SJCRH30 (cell line): ENCODE measurements at regions not wholly inside any gene's neighbourhood (a gene's known extent, or its start where the extent isn't known, plus 50 kb on each side); places are given as distances from the start of the nearest gene placed in this dataset.

Experiments
- DNase-seq, 2 experiments: peaks; one replicate each; pipeline ENCODE4 v3.0.0-alpha.2; 2015 to 2020
- H3K27ac ChIP-seq: fragments of 250-450 bp; sonication (Bioruptor Pico); 2 replicates; pipeline ENCODE4 v1.5.1; 2020; ENCODE audit warnings: mild to moderate bottlenecking, moderate library complexity
- H3K27me3 ChIP-seq: fragments of 250-450 bp; sonication (Bioruptor Pico); 2 replicates; pipeline ENCODE4 v1.5.1; 2020; ENCODE audit warnings: mild to moderate bottlenecking, moderate library complexity
- H3K36me3 ChIP-seq: fragments of 250-450 bp; sonication (Bioruptor Pico); 2 replicates; pipeline ENCODE4 v1.5.1; 2020; ENCODE audit warnings: mild to moderate bottlenecking, moderate library complexity
- H3K4me1 ChIP-seq: fragments of 250-450 bp; sonication (Bioruptor Pico); 2 replicates; pipeline ENCODE4 v1.5.1; 2020; ENCODE audit warnings: mild to moderate bottlenecking, moderate library complexity
- H3K4me3 ChIP-seq: fragments of 250-450 bp; sonication (Bioruptor Pico); 2 replicates; pipeline ENCODE4 v1.5.1; 2020; ENCODE audit warnings: mild to moderate bottlenecking, moderate library complexity
- H3K9me3 ChIP-seq: fragments of 250-450 bp; sonication (Bioruptor Pico); replicated peaks from 2 replicates; pipeline ENCODE4 v1.5.1; 2020; ENCODE audit warnings: mild to moderate bottlenecking, moderate library complexity

DNA sequence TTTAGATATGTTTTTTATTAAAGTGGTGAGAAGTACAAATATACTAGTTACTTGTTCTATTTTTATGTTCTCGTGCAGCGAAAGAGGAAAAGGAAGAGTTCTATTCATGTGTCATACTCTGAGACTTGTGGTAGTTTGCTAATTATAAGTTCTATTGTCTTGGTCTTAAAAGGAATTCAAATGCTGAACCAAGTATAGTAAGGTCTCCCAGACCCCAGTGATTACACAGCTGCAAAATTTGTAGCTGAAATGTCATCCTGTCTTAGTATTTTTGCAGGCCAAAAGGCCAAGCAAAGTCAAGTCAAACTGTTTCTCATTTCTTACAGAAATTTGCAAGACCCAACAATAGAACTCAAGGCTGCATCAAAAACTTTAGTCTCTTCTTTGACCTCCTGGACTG lies 268.7 kb downstream of the CHRM3 start:
- Histone ChIP-seq H3K4me1 (no peaks in the 10 kb centered on the region), H3K9me3 (no peaks in the 10 kb centered on the region), H3K27ac (no peak overlapping the region), H3K4me3 (no peak overlapping the region), H3K36me3 (no peaks in the 10 kb centered on the region), H3K27me3 (no peaks in the 10 kb centered on the region)
- DNase-seq = no peak

DNA sequence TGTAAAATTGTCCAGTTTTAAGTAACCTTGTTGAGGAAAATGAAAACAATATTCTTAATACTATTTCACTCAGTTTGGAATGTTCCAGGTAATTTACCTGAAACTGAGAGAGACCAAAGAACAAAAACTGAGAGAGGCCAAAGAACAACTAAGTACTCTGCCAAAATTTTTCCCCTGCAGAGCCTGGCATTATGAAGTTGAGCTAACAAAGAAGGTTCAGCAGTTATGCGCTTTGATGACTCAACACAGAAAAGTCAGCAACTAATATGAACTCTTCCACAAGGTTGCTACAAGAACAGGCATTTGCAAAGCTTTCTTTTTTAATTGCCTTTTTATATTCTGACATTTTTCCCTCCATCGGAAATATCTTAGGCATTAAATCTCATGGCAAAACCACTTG lies 270.9 kb downstream of the CHRM3 start:
- H3K4me3 ChIP-seq = no peak overlapping the region
- H3K36me3 ChIP-seq = no peaks in the 10 kb centered on the region
- H3K27ac ChIP-seq = no peak overlapping the region
- no peaks in the 10 kb centered on the region for H3K27me3 ChIP-seq
- DNase-seq = no peak
- H3K4me1 ChIP-seq = no peaks in the 10 kb centered on the region
- no peaks in the 10 kb centered on the region for H3K9me3 ChIP-seq

DNA sequence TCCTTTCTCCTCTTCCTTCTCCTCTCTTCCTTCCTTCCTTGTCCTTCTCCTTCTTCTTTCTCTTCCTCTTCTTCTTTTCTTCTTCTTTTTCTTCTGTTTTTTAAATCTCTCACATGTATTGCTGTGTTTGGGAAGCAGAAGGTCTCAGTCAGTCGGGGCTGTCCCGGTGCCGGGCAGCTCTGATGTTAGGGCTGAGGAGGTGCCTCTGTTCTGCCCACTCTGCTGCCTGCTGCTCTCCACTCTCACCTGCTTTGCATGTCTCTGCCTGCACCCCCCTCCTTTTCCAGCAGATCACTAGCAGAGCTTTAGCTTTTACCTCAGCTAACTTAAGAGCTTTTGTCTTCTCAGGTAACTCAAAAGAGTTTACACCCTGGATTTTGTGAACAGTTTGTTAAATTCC lies 276.6 kb downstream of the CHRM3 start:
- Histone ChIP-seq H3K27me3 (no peaks in the 10 kb centered on the region), H3K36me3 (no peaks in the 10 kb centered on the region), H3K27ac (no peak overlapping the region), H3K4me3 (no peak overlapping the region), H3K4me1 (no peaks in the 10 kb centered on the region), H3K9me3 (no peaks in the 10 kb centered on the region)
- DNase-seq = no peak

DNA sequence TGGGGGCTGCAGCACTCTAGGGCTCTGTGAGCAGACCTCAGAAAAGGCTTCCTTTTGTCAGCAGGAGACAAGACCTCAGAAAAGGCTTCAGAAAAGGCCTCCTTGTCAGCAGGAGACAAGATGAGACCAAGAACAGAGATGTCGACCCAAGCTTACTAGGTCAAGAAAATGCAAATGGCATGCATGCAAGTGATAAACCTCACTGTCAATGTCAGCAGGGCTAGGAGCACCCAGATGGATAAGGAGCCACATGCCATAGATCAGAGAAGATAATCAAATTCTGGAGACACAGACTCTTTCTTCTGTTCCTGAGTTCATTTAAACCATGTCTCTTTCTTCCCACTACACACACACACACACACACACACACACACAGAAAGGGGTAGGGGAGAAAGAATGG lies 285.9 kb downstream of the CHRM3 start:
- Histone ChIP-seq H3K27me3 (no peaks in the 10 kb centered on the region), H3K4me3 (no peak overlapping the region), H3K27ac (no peak overlapping the region), H3K9me3 (no peaks in the 10 kb centered on the region), H3K36me3 (no peaks in the 10 kb centered on the region), H3K4me1 (no peaks in the 10 kb centered on the region)
- DNase-seq = no peak

DNA sequence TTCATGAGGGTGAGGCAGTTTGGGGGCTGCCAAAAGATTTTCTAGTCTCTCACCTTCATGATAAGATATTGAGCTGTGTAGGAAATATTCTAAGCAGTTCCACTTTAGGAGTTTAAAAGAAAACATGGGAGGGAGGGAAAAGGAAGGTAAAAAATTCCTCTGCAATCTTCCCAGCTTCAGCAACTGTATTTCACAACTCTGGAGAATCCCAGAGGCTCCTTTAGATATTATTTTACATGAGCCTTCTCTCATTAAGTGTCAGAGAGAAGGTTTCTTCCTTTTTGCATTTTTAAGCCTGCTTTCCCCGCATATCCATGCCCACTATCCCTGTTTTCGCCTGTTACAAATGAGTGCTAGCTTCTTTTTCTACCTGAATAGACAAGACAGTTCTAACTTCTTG lies 289.4 kb downstream of the CHRM3 start:
- H3K4me1 ChIP-seq = no peaks in the 10 kb centered on the region
- DNase-seq = no peak
- no peaks in the 10 kb centered on the region for H3K36me3 ChIP-seq
- no peak overlapping the region for H3K27ac ChIP-seq
- H3K4me3 ChIP-seq = no peak overlapping the region
- no peaks in the 10 kb centered on the region for H3K27me3 ChIP-seq
- no peaks in the 10 kb centered on the region for H3K9me3 ChIP-seq

DNA sequence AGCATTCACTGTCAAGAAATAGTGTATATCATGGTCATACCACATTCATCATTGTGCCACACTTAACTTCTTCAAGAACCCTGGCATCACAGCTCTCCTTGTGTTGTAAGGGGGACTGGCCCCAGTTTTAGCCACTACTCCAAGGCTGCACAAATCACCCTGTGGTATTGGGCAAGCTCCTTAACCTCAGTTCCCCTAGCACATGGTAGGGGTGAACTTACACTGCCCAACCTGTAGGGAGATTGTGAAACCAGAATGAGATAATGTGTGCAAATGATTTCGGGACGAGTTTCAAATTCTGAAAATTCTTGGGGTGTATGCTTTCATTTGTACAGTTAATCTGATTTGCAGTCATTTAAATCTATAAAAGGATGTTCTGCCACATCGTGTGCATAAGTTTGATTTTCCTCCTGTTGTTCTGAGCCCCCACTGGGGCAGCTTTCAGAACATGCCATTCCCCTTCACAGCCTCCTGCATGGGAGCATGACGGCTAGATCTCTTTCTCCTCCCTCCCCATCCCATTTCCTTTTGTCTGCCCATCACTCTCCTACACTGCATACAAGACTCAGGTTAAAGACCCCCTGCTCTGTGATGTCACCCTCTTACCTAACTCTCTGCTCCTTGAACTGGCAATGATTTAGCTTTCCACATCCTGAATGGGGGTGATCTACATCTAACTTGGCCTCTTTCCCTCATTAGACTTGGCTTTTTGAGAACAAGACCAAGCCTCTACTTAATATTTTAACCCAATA lies 290.3 kb downstream of the CHRM3 start:
- Histone ChIP-seq H3K9me3 (no peaks in the 10 kb centered on the region), H3K27me3 (no peaks in the 10 kb centered on the region), H3K36me3 (no peaks in the 10 kb centered on the region), H3K4me3 (no peak overlapping the region), H3K4me1 (no peaks in the 10 kb centered on the region), H3K27ac (no peak overlapping the region)
- no peak for DNase-seq

DNA sequence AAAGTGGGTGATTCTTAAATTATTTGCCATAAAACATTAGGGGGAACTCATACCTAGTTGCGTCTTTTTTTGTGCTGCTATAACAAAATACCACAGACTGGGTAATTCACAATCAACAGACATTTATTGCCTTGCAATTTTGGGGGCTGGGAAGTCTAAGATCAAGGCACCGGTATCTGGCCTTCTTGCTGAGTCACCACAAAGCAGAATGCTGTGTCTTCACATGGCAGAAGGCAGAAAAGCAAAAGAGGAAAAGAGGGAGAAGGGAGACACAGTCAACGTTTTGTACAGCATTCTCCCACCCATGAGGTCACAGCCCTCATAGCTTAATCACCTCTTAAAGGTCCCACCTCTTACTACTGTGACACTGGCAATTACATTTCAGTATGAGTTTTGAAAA lies 291.0 kb downstream of the CHRM3 start:
- H3K36me3 ChIP-seq = no peaks in the 10 kb centered on the region
- no peak overlapping the region for H3K27ac ChIP-seq
- no peaks in the 10 kb centered on the region for H3K4me1 ChIP-seq
- no peaks in the 10 kb centered on the region for H3K9me3 ChIP-seq
- DNase-seq = no peak
- H3K27me3 ChIP-seq = no peaks in the 10 kb centered on the region
- H3K4me3 ChIP-seq = no peak overlapping the region

DNA sequence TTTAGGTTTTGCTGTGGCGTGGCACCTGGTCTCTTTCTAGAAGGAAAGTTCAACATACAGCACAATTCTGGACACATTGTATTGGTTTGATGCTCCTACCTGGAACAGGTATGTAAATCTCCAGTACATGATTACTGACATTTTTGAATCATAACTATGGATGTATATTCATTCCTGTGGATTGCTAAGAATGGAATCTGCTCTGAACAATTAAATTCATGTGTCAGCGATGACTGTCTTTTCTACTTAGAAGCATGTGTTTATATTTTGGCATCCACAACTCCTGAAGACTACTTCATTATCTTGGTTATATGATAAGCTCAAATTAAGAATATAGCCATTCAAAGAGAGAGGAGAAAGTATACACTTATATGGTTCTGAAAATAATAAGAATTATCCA lies 291.8 kb downstream of the CHRM3 start:
- no peaks in the 10 kb centered on the region for H3K36me3 ChIP-seq
- DNase-seq = no peak
- no peaks in the 10 kb centered on the region for H3K4me1 ChIP-seq
- H3K27ac ChIP-seq = no peak overlapping the region
- no peaks in the 10 kb centered on the region for H3K9me3 ChIP-seq
- H3K4me3 ChIP-seq = no peak overlapping the region
- H3K27me3 ChIP-seq = no peaks in the 10 kb centered on the region

DNA sequence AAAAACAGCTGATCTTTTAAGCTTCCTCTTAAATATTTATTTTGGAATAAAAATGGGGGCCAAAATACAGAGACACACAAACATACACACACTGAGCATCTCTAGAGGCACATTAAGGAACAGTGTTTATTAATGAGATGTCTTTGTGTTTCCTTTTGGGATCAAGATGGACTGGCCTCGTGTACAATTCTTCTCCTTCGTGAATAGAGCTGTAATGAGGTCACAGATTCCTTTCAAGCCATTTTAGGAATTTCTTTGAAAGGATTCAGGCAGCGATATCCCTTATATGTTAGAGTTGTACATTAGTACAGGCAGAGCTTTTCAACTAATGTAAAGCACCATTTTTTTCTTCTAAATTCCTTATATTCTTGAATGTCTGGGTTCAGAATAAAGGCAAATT lies 295.7 kb downstream of the CHRM3 start:
- Histone ChIP-seq H3K36me3 (no peaks in the 10 kb centered on the region), H3K27ac (no peak overlapping the region), H3K9me3 (no peaks in the 10 kb centered on the region), H3K4me1 (no peaks in the 10 kb centered on the region), H3K27me3 (no peaks in the 10 kb centered on the region), H3K4me3 (no peak overlapping the region)
- DNase-seq = no peak

DNA sequence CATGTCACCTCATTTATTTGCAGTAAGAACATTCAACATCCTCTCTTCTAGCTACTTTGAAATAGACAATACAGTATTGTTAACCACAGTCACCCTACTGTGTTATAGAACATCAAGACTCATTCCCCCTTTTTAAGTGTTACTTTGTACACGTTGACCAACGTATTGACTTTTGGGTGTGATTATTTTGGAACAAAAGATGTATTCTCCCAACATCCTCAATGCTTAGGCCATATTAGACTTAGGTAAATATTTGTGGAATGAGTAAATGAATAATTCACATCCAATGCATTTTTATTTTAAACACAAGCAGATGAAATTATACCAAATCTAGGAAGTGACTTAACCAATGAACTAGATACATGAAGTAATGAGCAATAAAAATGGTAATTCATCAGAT lies 296.6 kb downstream of the CHRM3 start:
- H3K36me3 ChIP-seq = no peaks in the 10 kb centered on the region
- DNase-seq = no peak
- H3K27ac ChIP-seq = no peak overlapping the region
- H3K4me1 ChIP-seq = no peaks in the 10 kb centered on the region
- no peak overlapping the region for H3K4me3 ChIP-seq
- no peaks in the 10 kb centered on the region for H3K9me3 ChIP-seq
- no peaks in the 10 kb centered on the region for H3K27me3 ChIP-seq

DNA sequence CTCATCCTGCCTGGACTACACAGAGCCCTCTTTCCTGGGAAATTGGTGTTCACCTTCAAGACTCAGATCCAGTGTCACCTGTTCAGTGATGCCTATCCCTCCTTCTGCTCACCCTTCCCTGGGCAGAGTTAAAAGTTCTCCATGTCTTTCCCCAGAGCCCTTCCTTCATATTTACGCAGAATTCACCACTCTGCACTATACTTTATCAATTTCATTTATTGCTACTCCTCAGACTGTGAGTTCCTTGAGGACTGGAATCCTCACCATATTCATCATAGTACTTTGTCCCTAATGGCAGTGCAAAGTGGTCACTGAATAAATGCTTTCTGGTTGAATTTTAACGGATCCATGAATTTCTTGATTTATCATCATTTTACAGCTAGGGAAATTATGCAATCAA lies 300.0 kb downstream of the CHRM3 start:
- Histone ChIP-seq H3K4me3 (no peak overlapping the region), H3K36me3 (no peaks in the 10 kb centered on the region), H3K27me3 (no peaks in the 10 kb centered on the region), H3K4me1 (no peaks in the 10 kb centered on the region), H3K9me3 (no peaks in the 10 kb centered on the region), H3K27ac (no peak overlapping the region)
- DNase-seq = no peak

DNA sequence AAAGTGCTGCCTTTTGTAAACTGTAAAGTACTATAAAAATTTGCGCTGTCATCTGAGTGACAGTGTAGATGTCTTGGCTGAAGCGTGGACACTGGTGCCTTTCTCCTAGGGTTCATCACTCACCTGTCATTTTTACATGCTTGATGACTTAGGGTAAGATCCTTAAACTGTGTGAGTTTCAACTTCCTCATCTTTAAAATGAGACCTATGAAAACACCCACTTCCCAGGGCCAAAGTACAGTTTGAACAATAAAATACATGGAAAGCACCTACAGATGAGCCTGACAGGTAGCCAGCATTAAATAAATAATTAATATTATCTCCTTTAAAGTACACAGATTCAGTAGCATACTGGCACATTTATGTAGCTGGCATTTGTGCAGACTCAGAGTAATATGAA lies 309.9 kb downstream of the CHRM3 start:
- no peak overlapping the region for H3K4me3 ChIP-seq
- DNase-seq = no peak
- no peaks in the 10 kb centered on the region for H3K27me3 ChIP-seq
- H3K36me3 ChIP-seq = no peaks in the 10 kb centered on the region
- H3K4me1 ChIP-seq = no peaks in the 10 kb centered on the region
- H3K27ac ChIP-seq = no peak overlapping the region
- H3K9me3 ChIP-seq = no peaks in the 10 kb centered on the region

DNA sequence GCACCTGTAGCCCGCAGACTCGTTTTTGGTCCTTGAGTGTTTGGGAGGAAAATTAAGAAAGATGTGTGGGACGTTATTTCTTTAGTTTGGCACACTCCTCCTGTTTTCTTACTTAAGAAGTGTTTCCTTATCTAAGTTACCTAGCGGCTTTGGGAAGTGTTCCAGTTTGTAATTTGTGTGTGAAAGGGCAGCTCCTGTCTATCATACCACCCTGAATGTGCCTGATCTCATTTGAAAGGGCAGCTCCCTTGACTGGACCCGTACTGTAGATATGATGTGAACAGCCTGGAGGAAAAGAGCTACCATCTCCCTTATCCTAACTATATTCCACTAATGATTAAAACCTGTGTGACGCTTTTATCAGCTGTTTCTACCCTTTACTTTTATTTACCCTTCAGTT lies 314.3 kb downstream of the CHRM3 start:
- no peaks in the 10 kb centered on the region for H3K9me3 ChIP-seq
- no peaks in the 10 kb centered on the region for H3K4me1 ChIP-seq
- no peak overlapping the region for H3K4me3 ChIP-seq
- no peak for DNase-seq
- H3K27ac ChIP-seq = no peak overlapping the region
- no peaks in the 10 kb centered on the region for H3K36me3 ChIP-seq
- no peaks in the 10 kb centered on the region for H3K27me3 ChIP-seq

DNA sequence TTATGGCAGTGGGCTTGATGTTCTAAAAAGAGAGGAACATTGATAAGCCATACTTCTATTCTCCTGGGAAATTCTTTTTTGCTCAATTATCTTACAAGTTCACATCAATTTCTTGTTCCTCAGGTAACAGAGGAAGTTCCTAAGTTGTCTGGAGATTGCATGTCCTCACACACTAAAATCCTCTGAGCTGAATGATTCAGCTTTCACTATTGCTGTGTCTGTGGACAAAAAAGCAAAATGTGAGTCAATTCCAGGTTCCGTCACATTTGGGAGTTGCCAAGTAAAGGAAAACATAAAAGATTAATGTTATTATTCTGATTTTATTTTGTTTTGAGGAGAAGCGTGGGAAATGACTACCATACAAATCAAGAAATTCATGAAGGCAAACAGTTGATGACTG lies 316.7 kb downstream of the CHRM3 start:
- DNase-seq = no peak
- Histone ChIP-seq H3K36me3 (no peaks in the 10 kb centered on the region), H3K27ac (no peak overlapping the region), H3K9me3 (no peaks in the 10 kb centered on the region), H3K27me3 (no peaks in the 10 kb centered on the region), H3K4me3 (no peak overlapping the region), H3K4me1 (no peaks in the 10 kb centered on the region)

DNA sequence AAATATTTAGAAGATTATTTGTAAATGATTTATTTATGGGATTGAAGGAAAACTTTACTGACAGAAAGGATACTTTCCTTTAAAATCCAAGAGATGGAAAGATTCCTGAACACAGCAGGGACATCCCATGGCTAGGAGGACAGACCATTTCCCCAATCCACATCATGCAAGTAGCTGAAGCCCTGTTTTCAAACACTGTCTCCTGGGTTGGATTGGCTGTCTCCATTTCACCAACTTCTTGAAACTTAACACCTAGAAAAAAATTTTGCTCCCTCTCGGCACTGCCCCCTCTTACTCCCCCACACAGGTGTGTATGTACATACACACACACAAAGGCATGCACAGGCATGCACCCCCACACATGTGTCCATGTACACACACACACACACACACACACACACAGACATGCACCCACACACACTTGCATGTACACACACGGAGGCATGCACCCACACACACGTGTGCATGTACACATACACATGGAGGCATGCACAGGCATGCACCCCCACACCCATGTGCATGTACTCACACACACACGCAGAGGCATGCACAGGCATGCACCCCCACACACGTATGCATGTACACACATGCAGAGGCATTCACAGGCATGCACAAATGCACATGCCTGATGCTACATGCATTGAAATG lies 320.0 kb downstream of the CHRM3 start:
- H3K4me3 ChIP-seq = no peak overlapping the region
- H3K27me3 ChIP-seq = no peaks in the 10 kb centered on the region
- H3K36me3 ChIP-seq = no peaks in the 10 kb centered on the region
- H3K9me3 ChIP-seq = no peaks in the 10 kb centered on the region
- DNase-seq = no peak
- no peaks in the 10 kb centered on the region for H3K4me1 ChIP-seq
- no peak overlapping the region for H3K27ac ChIP-seq

DNA sequence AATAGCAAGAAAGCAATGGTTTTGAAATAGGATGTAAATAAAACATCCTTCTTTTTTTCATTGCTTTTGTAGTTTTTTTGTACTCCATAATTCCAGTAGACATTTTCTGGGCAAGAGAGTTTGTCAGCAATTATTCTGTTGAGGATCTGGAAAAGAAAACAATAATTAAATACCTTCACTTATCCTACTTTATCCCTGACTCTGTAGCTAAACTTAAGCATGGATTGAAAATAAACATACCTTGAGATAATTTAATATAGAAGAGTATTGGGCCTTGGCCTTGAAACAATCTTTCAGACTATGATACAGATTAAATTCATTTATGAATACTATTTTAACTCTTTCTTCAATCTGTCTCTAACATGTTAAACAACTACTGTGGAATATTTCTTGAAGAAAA lies 321.2 kb downstream of the CHRM3 start:
- H3K4me3 ChIP-seq = no peak overlapping the region
- no peaks in the 10 kb centered on the region for H3K36me3 ChIP-seq
- H3K9me3 ChIP-seq = no peaks in the 10 kb centered on the region
- no peaks in the 10 kb centered on the region for H3K27me3 ChIP-seq
- no peak for DNase-seq
- H3K4me1 ChIP-seq = no peaks in the 10 kb centered on the region
- H3K27ac ChIP-seq = no peak overlapping the region
